ENCODE measurements at regions not wholly inside any gene's neighbourhood (a gene's known extent, or its start where the extent isn't known, plus 50 kb on each side); places are given as distances from the start of the nearest gene placed in this dataset.

DNA sequence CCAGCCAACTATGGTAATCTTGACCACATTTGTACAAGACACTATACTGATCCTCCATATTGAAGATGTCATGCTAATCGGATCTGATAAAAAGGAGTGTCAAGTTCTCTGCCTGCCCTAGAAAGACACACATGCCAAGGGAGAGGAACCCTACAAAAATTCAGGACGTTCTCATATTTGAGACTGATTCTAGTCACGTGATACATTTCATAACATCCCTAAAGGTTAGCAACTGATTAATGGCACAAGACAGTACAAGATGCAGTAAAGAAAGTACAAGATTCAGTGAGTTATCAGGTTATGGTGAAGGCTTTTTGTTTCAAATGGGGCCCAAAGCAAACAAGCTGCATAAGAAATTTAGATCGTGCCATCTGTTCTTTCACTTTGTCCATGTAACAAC, 190.7 kb upstream of the MOCS1 start:
- WGBS, result 82% methylated on average over 4 of the region's 4 CpGs
- H3K9me3 ChIP-seq (ENCODE audit: control insufficient read depth, low read length), result no peaks in the 10 kb centered on the region
- no peaks in the 10 kb centered on the region for H3K27me3 ChIP-seq (ENCODE audit: control insufficient read depth, insufficient read depth)
- DNase-seq (no peak), ATAC-seq (no peak)
- no peak overlapping the region for H3K4me3 ChIP-seq (ENCODE audit: low read length)
- intact Hi-C loops (cut with DNase I), result no loop called here
- no peaks in the 10 kb centered on the region for H3K4me1 ChIP-seq (ENCODE audit: control insufficient read depth, insufficient read depth, low read length)
- no peak overlapping the region for H3K27ac ChIP-seq (ENCODE audit: low read length)

- Histone ChIP-seq H3K27ac (ENCODE audit: low read length) (no peak overlapping the region), H3K9me3 (ENCODE audit: control insufficient read depth, low read length) (no peaks in the 10 kb centered on the region), H3K4me3 (ENCODE audit: low read length) (no peak overlapping the region), H3K27me3 (ENCODE audit: control insufficient read depth, insufficient read depth) (no peaks in the 10 kb centered on the region), H3K4me1 (ENCODE audit: control insufficient read depth, insufficient read depth, low read length) (no peaks in the 10 kb centered on the region)
- 0% methylated on average over 1 of the region's 1 CpG for WGBS
- DNase-seq (no peak), ATAC-seq (no peak)
- intact Hi-C loops (cut with DNase I), result no loop called here
Measured at GRCh38 chr6:40116832-40117231, 182.6 kb upstream of the MOCS1 start.

DNA sequence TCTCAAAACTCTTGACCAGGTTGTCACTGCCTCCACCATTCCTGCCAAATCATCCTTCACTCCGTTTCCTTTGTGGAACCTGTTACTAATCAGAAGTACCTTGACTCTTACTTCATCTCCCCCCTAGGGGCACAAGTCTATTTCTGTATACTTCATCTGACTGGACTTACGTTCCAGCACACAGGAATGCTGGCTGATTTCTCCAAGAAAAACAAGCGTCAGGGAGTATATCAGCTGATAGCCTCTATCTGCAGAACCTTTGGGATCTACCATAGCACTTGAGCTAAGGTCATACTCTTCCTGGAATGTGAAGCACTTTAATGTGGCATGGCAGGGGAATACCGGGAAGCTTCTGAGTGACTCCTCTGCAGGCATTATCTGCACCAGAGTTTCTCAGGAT, 178.1 kb upstream of the MOCS1 start:
- Histone ChIP-seq H3K27me3 (ENCODE audit: control insufficient read depth, insufficient read depth) (no peaks in the 10 kb centered on the region), H3K27ac (ENCODE audit: low read length) (no peak overlapping the region), H3K4me1 (ENCODE audit: control insufficient read depth, insufficient read depth, low read length) (no peaks in the 10 kb centered on the region), H3K9me3 (ENCODE audit: control insufficient read depth, low read length) (no peaks in the 10 kb centered on the region), H3K4me3 (ENCODE audit: low read length) (no peak overlapping the region)
- DNase-seq (no peak), ATAC-seq (no peak)
- intact Hi-C loops (cut with DNase I), result no loop called here
- WGBS, result 23% methylated on average over 4 of the region's 4 CpGs

- Histone ChIP-seq H3K27me3 (ENCODE audit: control insufficient read depth, insufficient read depth) (no peaks in the 10 kb centered on the region), H3K4me3 (ENCODE audit: low read length) (no peak overlapping the region), H3K4me1 (ENCODE audit: control insufficient read depth, insufficient read depth, low read length) (no peaks in the 10 kb centered on the region), H3K27ac (ENCODE audit: low read length) (no peak overlapping the region), H3K9me3 (ENCODE audit: control insufficient read depth, low read length) (no peaks in the 10 kb centered on the region)
- no peak for DNase-seq
- intact Hi-C loops (cut with DNase I), result no loop called here
- no peak for ATAC-seq
Measured at GRCh38 chr6:40108736-40109135, 174.5 kb upstream of the MOCS1 start.

DNA sequence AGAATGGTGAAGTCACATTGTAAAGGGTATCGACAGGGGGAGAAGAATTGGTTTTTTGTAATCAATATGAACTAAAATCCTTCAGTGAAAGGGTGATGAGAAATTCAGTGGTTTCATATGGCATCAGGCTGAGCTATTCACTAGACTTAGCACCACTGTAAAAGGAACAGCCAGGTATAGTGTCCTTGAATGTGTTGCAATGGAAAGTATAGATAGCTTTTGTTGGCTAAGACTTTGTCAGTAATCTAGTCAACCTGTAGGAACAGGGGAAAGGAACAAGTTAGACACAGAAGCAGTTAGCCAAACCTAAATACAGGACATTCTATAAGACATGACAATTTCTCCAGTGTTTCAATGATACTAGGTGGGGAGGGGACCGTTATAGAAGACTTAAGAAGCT, 172.6 kb upstream of the MOCS1 start:
- DNase-seq, result no peak
- Histone ChIP-seq H3K27ac (ENCODE audit: low read length) (no peak overlapping the region), H3K27me3 (ENCODE audit: control insufficient read depth, insufficient read depth) (no peaks in the 10 kb centered on the region), H3K4me3 (ENCODE audit: low read length) (no peak overlapping the region), H3K4me1 (ENCODE audit: control insufficient read depth, insufficient read depth, low read length) (no peaks in the 10 kb centered on the region), H3K9me3 (ENCODE audit: control insufficient read depth, low read length) (no peaks in the 10 kb centered on the region)
- intact Hi-C loops (cut with DNase I), result no loop called here
- no peak for ATAC-seq
- 77% methylated on average over 2 of the region's 2 CpGs for WGBS

DNA sequence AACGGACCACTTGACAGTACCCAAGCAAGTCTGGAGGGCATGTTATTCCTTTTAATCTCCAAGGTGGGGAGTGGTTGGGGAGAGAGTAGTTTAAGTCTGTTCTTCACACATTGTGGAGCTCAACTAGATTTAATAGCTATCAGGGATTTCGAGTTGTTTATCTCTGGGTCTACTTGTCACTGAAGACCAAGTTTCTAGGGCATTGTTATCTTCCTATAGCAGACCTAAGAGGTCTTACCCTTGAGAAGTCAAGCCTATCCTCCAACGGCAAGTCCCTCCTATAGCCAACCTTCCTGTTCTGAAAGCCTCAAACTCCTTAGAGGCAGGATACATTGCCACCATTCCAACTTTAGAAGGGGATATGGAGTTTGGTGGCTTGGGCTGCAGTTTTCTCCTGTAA, 164.5 kb upstream of the MOCS1 start:
- no peaks in the 10 kb centered on the region for H3K27me3 ChIP-seq (ENCODE audit: control insufficient read depth, insufficient read depth)
- DNase-seq, result no peak
- intact Hi-C loops (cut with DNase I), result no loop called here
- no peaks in the 10 kb centered on the region for H3K4me1 ChIP-seq (ENCODE audit: control insufficient read depth, insufficient read depth, low read length)
- H3K9me3 ChIP-seq (ENCODE audit: control insufficient read depth, low read length), result no peaks in the 10 kb centered on the region
- no peak overlapping the region for H3K27ac ChIP-seq (ENCODE audit: low read length)
- no peak overlapping the region for H3K4me3 ChIP-seq (ENCODE audit: low read length)
- ATAC-seq, result no peak
- 52% methylated on average over 3 of the region's 3 CpGs for WGBS

DNA sequence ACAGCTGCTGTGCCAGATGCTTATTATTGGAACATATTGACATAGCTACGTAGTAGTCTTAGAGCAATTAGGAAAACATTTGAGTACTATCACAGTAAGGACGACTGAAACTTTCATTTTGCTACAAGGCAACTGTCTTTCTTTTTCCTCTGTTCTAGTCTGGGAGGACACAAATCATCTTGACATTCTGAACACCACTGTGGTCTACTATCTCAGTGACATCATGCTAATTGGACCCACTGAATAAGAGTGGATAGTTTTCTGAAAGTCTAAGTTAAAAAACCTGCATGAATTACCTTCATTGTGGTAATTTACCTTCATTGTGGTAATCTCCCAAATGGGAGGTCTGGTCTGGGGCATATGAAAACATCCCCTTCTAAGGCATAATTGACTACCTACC, 163.3 kb upstream of the MOCS1 start:
- Histone ChIP-seq H3K27ac (ENCODE audit: low read length) (no peak overlapping the region), H3K9me3 (ENCODE audit: control insufficient read depth, low read length) (no peaks in the 10 kb centered on the region), H3K27me3 (ENCODE audit: control insufficient read depth, insufficient read depth) (no peaks in the 10 kb centered on the region), H3K4me3 (ENCODE audit: low read length) (no peak overlapping the region), H3K4me1 (ENCODE audit: control insufficient read depth, insufficient read depth, low read length) (no peaks in the 10 kb centered on the region)
- ATAC-seq (no peak), DNase-seq (no peak)
- intact Hi-C loops (cut with DNase I), result no loop called here
- 52% methylated on average over 2 of the region's 2 CpGs for WGBS

DNA sequence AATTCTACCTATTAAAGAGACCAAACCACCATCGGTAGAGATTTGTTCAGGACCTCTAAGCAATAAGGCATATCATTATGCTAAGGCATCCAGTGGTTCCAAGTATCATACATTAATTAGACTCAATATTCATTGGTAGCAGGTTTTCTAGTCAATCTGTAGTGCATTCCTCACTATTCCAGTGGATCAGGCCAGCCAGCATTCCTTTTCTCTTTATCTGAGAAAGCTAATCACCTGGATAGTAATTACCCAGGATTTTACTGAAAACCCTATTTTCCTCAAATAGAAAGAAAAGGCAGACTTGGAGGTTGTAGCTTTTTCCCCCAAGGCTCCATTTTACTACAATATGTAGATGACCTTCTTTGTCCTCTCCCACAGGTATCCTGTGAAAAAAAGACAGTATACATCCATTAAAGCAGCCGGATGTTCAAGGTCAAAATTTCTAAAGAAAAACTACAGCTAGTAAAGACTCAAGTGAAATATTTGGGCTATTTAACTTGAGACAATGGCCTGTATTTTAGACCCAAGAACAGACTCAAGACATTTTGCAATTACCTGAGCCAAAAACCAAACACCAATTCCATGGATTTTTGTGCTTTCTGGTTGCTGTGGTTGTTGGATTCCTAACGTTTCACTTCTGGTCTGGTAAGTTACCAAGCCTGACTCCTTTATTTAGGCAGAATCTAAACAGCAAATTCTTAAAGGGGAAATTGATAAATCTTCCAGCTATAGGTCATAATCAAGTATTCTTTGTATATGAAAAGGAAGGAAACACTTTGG, 149.1 kb upstream of the MOCS1 start:
- H3K4me1 ChIP-seq (ENCODE audit: control insufficient read depth, insufficient read depth, low read length), result no peaks in the 10 kb centered on the region
- intact Hi-C loops (cut with DNase I), result no loop called here
- ATAC-seq (no peak), DNase-seq (no peak)
- H3K9me3 ChIP-seq (ENCODE audit: control insufficient read depth, low read length), result no peaks in the 10 kb centered on the region
- 84% methylated on average over 3 of the region's 3 CpGs for WGBS
- no peak overlapping the region for H3K27ac ChIP-seq (ENCODE audit: low read length)
- H3K4me3 ChIP-seq (ENCODE audit: low read length), result no peak overlapping the region
- no peaks in the 10 kb centered on the region for H3K27me3 ChIP-seq (ENCODE audit: control insufficient read depth, insufficient read depth)

- no peak overlapping the region for H3K27ac ChIP-seq (ENCODE audit: low read length)
- H3K4me3 ChIP-seq (ENCODE audit: low read length), result no peak overlapping the region
- intact Hi-C loops (cut with DNase I), result no loop called here
- no peak for DNase-seq
- H3K4me1 ChIP-seq (ENCODE audit: control insufficient read depth, insufficient read depth, low read length), result no peaks in the 10 kb centered on the region
- H3K27me3 ChIP-seq (ENCODE audit: control insufficient read depth, insufficient read depth), result no peaks in the 10 kb centered on the region
- no peak for ATAC-seq
- no peaks in the 10 kb centered on the region for H3K9me3 ChIP-seq (ENCODE audit: control insufficient read depth, low read length)
- 53% methylated on average over 6 of the region's 6 CpGs for WGBS
Measured at GRCh38 chr6:40082278-40083043, 148.2 kb upstream of the MOCS1 start.

DNA sequence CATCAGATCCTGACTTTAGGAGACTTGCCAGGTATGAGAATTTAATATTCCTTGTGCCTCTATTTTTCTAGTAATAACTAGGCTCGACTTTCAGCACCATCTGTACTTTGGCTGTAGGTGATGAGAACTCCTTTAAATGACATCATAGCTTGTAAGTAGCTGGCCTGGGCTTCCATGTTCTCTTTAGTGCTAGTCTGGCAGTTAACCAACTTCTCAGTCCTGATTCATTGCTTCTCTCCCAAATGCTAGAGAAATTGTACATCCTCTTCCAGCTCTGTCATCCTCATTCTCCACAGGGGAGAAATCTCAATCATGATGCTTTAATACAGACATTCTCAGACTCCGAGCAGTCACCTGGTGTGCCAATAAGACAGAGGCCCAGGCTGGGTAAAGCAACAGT, 143.5 kb upstream of the MOCS1 start:
- DNase-seq (no peak), ATAC-seq (no peak)
- Histone ChIP-seq H3K4me3 (ENCODE audit: low read length) (no peak overlapping the region), H3K4me1 (ENCODE audit: control insufficient read depth, insufficient read depth, low read length) (no peaks in the 10 kb centered on the region), H3K27me3 (ENCODE audit: control insufficient read depth, insufficient read depth) (no peaks in the 10 kb centered on the region), H3K27ac (ENCODE audit: low read length) (no peak overlapping the region), H3K9me3 (ENCODE audit: control insufficient read depth, low read length) (no peaks in the 10 kb centered on the region)
- intact Hi-C loops (cut with DNase I), result no loop called here
- WGBS, result 62% methylated on average over 2 of the region's 2 CpGs

GRCh38 chr6:40077315-40077714, 143.1 kb upstream of the MOCS1 start:
- H3K4me3 ChIP-seq (ENCODE audit: low read length), result no peak overlapping the region
- WGBS, result 66% methylated on average over 2 of the region's 2 CpGs
- no peak overlapping the region for H3K27ac ChIP-seq (ENCODE audit: low read length)
- intact Hi-C loops (cut with DNase I), result no loop called here
- ATAC-seq, result no peak
- no peaks in the 10 kb centered on the region for H3K9me3 ChIP-seq (ENCODE audit: control insufficient read depth, low read length)
- no peaks in the 10 kb centered on the region for H3K4me1 ChIP-seq (ENCODE audit: control insufficient read depth, insufficient read depth, low read length)
- H3K27me3 ChIP-seq (ENCODE audit: control insufficient read depth, insufficient read depth), result no peaks in the 10 kb centered on the region
- DNase-seq, result no peak

Measured in right cardiac atrium (tissue), 5 donors.